ENCODE measurements at regions not wholly inside any gene's neighbourhood (a gene's known extent, or its start where the extent isn't known, plus 50 kb on each side); places are given as distances from the start of the nearest gene placed in this dataset.

- no peaks in the 10 kb centered on the region for H3K4me1 ChIP-seq (ENCODE audit: control insufficient read depth, insufficient read depth, low read depth, low read length)
- no peak overlapping the region for H2AK5ac ChIP-seq (ENCODE audit: low read length, severe bottlenecking)
- no peak for DNase-seq
- no peak overlapping the region for H2BK120ac ChIP-seq (ENCODE audit: low read depth, low read length)
- H3K4me3 ChIP-seq (ENCODE audit: insufficient read depth in 1 of 2, low read depth in 1 of 2, low read length in 2 of 2) = no peak overlapping the region
- no peak overlapping the region for H3K23ac ChIP-seq (ENCODE audit: low read length in 2 of 2)
- H2BK12ac ChIP-seq (ENCODE audit: low read length in 2 of 2) = no peak overlapping the region
- H3K27me3 ChIP-seq (ENCODE audit: control insufficient read depth in 1 of 2, insufficient read depth in 1 of 2, low read length in 2 of 2) = peaks cover 12 to 88% of the 10 kb centered on the region in 2 experiments
- H3K9me3 ChIP-seq (ENCODE audit: control insufficient read depth, low read length) = no peaks in the 10 kb centered on the region
- no peak overlapping the region for H3K18ac ChIP-seq (ENCODE audit: low read depth in 1 of 2, low read length in 2 of 2)
- no peak overlapping the region for H3K9ac ChIP-seq (ENCODE audit: low read length)
- no peak overlapping the region for H4K8ac ChIP-seq (ENCODE audit: low read length)
- H4K91ac ChIP-seq (ENCODE audit: low read length) = no peak overlapping the region
- H3K79me1 ChIP-seq (replicated peaks; ENCODE audit: low read length, poor library complexity, severe bottlenecking) = no peaks in the 10 kb centered on the region
- 42% methylated on average over 2 of the region's 3 CpGs for WGBS
- no peak overlapping the region for H3K27ac ChIP-seq (ENCODE audit: low read length, poor library complexity, severe bottlenecking)
- no peak overlapping the region for H3K4ac ChIP-seq (ENCODE audit: low read depth in 1 of 2, low read length in 2 of 2)
- no peak overlapping the region for H3K14ac ChIP-seq (ENCODE audit: low read length in 2 of 2)
- no peak overlapping the region for H2AFZ ChIP-seq (ENCODE audit: low read depth, low read length)
- H3K36me3 ChIP-seq (ENCODE audit: control insufficient read depth in 1 of 2, insufficient read depth in 2 of 2, low read depth in 1 of 2, low read length in 2 of 2) = no peaks in the 10 kb centered on the region
- H3K4me2 ChIP-seq (ENCODE audit: low read length, poor library complexity, severe bottlenecking) = no peak overlapping the region
- H2BK15ac ChIP-seq (ENCODE audit: low read depth, poor library complexity, severe bottlenecking) = no peak overlapping the region
- no peak overlapping the region for H2BK5ac ChIP-seq (ENCODE audit: low read depth, low read length, poor library complexity, severe bottlenecking)
These were observed 79.1 kb upstream of the FSTL4 start for GRCh38 chr5:133691448-133691847.

- H2AK5ac ChIP-seq (ENCODE audit: low read length, severe bottlenecking) = no peak overlapping the region
- no peak for DNase-seq
- no peak overlapping the region for H3K9ac ChIP-seq (ENCODE audit: low read length)
- H2BK5ac ChIP-seq (ENCODE audit: low read depth, low read length, poor library complexity, severe bottlenecking) = no peak overlapping the region
- H3K4me1 ChIP-seq (ENCODE audit: control insufficient read depth, insufficient read depth, low read depth, low read length) = no peaks in the 10 kb centered on the region
- no peak overlapping the region for H3K18ac ChIP-seq (ENCODE audit: low read depth in 1 of 2, low read length in 2 of 2)
- H3K9me3 ChIP-seq (ENCODE audit: control insufficient read depth, low read length) = no peaks in the 10 kb centered on the region
- no peak overlapping the region for H3K4me3 ChIP-seq (ENCODE audit: insufficient read depth in 1 of 2, low read depth in 1 of 2, low read length in 2 of 2)
- H3K14ac ChIP-seq (ENCODE audit: low read length in 2 of 2) = no peak overlapping the region
- peaks cover 15 to 88% of the 10 kb centered on the region in 2 experiments for H3K27me3 ChIP-seq (ENCODE audit: control insufficient read depth in 1 of 2, insufficient read depth in 1 of 2, low read length in 2 of 2)
- WGBS = 80% methylated on average over 4 of the region's 7 CpGs
- no peak overlapping the region for H4K91ac ChIP-seq (ENCODE audit: low read length)
- no peak overlapping the region for H2BK15ac ChIP-seq (ENCODE audit: low read depth, poor library complexity, severe bottlenecking)
- H3K23ac ChIP-seq (ENCODE audit: low read length in 2 of 2) = no peak overlapping the region
- H3K79me1 ChIP-seq (replicated peaks; ENCODE audit: low read length, poor library complexity, severe bottlenecking) = no peaks in the 10 kb centered on the region
- no peak overlapping the region for H3K27ac ChIP-seq (ENCODE audit: low read length, poor library complexity, severe bottlenecking)
- no peak overlapping the region for H3K4me2 ChIP-seq (ENCODE audit: low read length, poor library complexity, severe bottlenecking)
- no peak overlapping the region for H2BK120ac ChIP-seq (ENCODE audit: low read depth, low read length)
- no peak overlapping the region for H4K8ac ChIP-seq (ENCODE audit: low read length)
- no peak overlapping the region for H2BK12ac ChIP-seq (ENCODE audit: low read length in 2 of 2)
- H3K36me3 ChIP-seq (ENCODE audit: control insufficient read depth in 1 of 2, insufficient read depth in 2 of 2, low read depth in 1 of 2, low read length in 2 of 2) = no peaks in the 10 kb centered on the region
- no peak overlapping the region for H3K4ac ChIP-seq (ENCODE audit: low read depth in 1 of 2, low read length in 2 of 2)
- no peak overlapping the region for H2AFZ ChIP-seq (ENCODE audit: low read depth, low read length)
These were observed 78.4 kb upstream of the FSTL4 start for GRCh38 chr5:133690746-133691145.

- H2BK15ac ChIP-seq (ENCODE audit: low read depth, poor library complexity, severe bottlenecking) = no peak overlapping the region
- no peak overlapping the region for H4K91ac ChIP-seq (ENCODE audit: low read length)
- peaks cover 15 to 90% of the 10 kb centered on the region in 2 experiments for H3K27me3 ChIP-seq (ENCODE audit: control insufficient read depth in 1 of 2, insufficient read depth in 1 of 2, low read length in 2 of 2)
- WGBS = 51% methylated on average over 3 of the region's 5 CpGs
- no peak overlapping the region for H3K4me3 ChIP-seq (ENCODE audit: insufficient read depth in 1 of 2, low read depth in 1 of 2, low read length in 2 of 2)
- H2AK5ac ChIP-seq (ENCODE audit: low read length, severe bottlenecking) = no peak overlapping the region
- H2AFZ ChIP-seq (ENCODE audit: low read depth, low read length) = no peak overlapping the region
- H3K27ac ChIP-seq (ENCODE audit: low read length, poor library complexity, severe bottlenecking) = no peak overlapping the region
- no peaks in the 10 kb centered on the region for H3K79me1 ChIP-seq (replicated peaks; ENCODE audit: low read length, poor library complexity, severe bottlenecking)
- H3K18ac ChIP-seq (ENCODE audit: low read depth in 1 of 2, low read length in 2 of 2) = no peak overlapping the region
- no peak overlapping the region for H2BK120ac ChIP-seq (ENCODE audit: low read depth, low read length)
- no peaks in the 10 kb centered on the region for H3K36me3 ChIP-seq (ENCODE audit: control insufficient read depth in 1 of 2, insufficient read depth in 2 of 2, low read depth in 1 of 2, low read length in 2 of 2)
- H3K4ac ChIP-seq (ENCODE audit: low read depth in 1 of 2, low read length in 2 of 2) = no peak overlapping the region
- no peak overlapping the region for H2BK12ac ChIP-seq (ENCODE audit: low read length in 2 of 2)
- no peak overlapping the region for H3K14ac ChIP-seq (ENCODE audit: low read length in 2 of 2)
- no peak overlapping the region for H3K9ac ChIP-seq (ENCODE audit: low read length)
- H4K8ac ChIP-seq (ENCODE audit: low read length) = no peak overlapping the region
- H2BK5ac ChIP-seq (ENCODE audit: low read depth, low read length, poor library complexity, severe bottlenecking) = no peak overlapping the region
- H3K4me2 ChIP-seq (ENCODE audit: low read length, poor library complexity, severe bottlenecking) = no peak overlapping the region
- H3K9me3 ChIP-seq (ENCODE audit: control insufficient read depth, low read length) = no peaks in the 10 kb centered on the region
- no peak for DNase-seq
- no peaks in the 10 kb centered on the region for H3K4me1 ChIP-seq (ENCODE audit: control insufficient read depth, insufficient read depth, low read depth, low read length)
- H3K23ac ChIP-seq (ENCODE audit: low read length in 2 of 2) = no peak overlapping the region
These were observed 76.0 kb upstream of the FSTL4 start for GRCh38 chr5:133688391-133688790.

- Histone ChIP-seq H2AK5ac (ENCODE audit: low read length, severe bottlenecking) (no peak overlapping the region), H2BK120ac (ENCODE audit: low read depth, low read length) (no peak overlapping the region), H3K36me3 (ENCODE audit: control insufficient read depth in 1 of 2, insufficient read depth in 2 of 2, low read depth in 1 of 2, low read length in 2 of 2) (no peaks in the 10 kb centered on the region), H3K27me3 (ENCODE audit: control insufficient read depth in 1 of 2, insufficient read depth in 1 of 2, low read length in 2 of 2) (peaks cover 11 to 89% of the 10 kb centered on the region in 2 experiments), H2AFZ (ENCODE audit: low read depth, low read length) (no peak overlapping the region), H3K4me2 (ENCODE audit: low read length, poor library complexity, severe bottlenecking) (no peak overlapping the region), H3K18ac (ENCODE audit: low read depth in 1 of 2, low read length in 2 of 2) (no peak overlapping the region), H3K9ac (ENCODE audit: low read length) (no peak overlapping the region), H4K8ac (ENCODE audit: low read length) (no peak overlapping the region), H3K14ac (ENCODE audit: low read length in 2 of 2) (no peak overlapping the region), H3K4ac (ENCODE audit: low read depth in 1 of 2, low read length in 2 of 2) (no peak overlapping the region), H3K4me3 (ENCODE audit: insufficient read depth in 1 of 2, low read depth in 1 of 2, low read length in 2 of 2) (no peak overlapping the region), H2BK12ac (ENCODE audit: low read length in 2 of 2) (no peak overlapping the region), H3K9me3 (ENCODE audit: control insufficient read depth, low read length) (no peaks in the 10 kb centered on the region), H2BK15ac (ENCODE audit: low read depth, poor library complexity, severe bottlenecking) (no peak overlapping the region), H3K27ac (ENCODE audit: low read length, poor library complexity, severe bottlenecking) (no peak overlapping the region), H4K91ac (ENCODE audit: low read length) (no peak overlapping the region), H3K23ac (ENCODE audit: low read length in 2 of 2) (no peak overlapping the region), H2BK5ac (ENCODE audit: low read depth, low read length, poor library complexity, severe bottlenecking) (no peak overlapping the region), H3K4me1 (ENCODE audit: control insufficient read depth, insufficient read depth, low read depth, low read length) (no peaks in the 10 kb centered on the region), H3K79me1 (replicated peaks; ENCODE audit: low read length, poor library complexity, severe bottlenecking) (no peaks in the 10 kb centered on the region)
- DNase-seq = no peak
- WGBS = 50% methylated on average over 8 of the region's 11 CpGs
These were observed 75.1 kb upstream of the FSTL4 start for GRCh38 chr5:133687212-133688061.
